DOHH2 (cell line): ENCODE measurements at regions not wholly inside any gene's neighbourhood (a gene's known extent, or its start where the extent isn't known, plus 50 kb on each side); places are given as distances from the start of the nearest gene placed in this dataset.

Experiments
- CTCF ChIP-seq: fragments of 200-600 bp; sonication (generic); IDR thresholded peaks from one replicate; pipeline ENCODE4 v1.5.1; 2014; ENCODE audit warnings: antibody characterized with exemption, mild to moderate bottlenecking, low read depth, low read length; ENCODE audit not compliant: poor library complexity, severe bottlenecking
- EZH2phosphoT487 ChIP-seq: fragments of 200-600 bp; sonication (generic); IDR thresholded peaks from 2 replicates; pipeline ENCODE4 v1.6.1; 2017; ENCODE audit warnings: borderline replicate concordance, mild to moderate bottlenecking, antibody characterized with exemption, low read length, moderate library complexity, mixed read lengths

GRCh38 chr13:82797876-82798275 is 1084.4 kb downstream of the SLITRK1 start:
- TF ChIP-seq CTCF, result no peak
- no peak for TF ChIP-seq EZH2phosphoT487
